ENCODE measurements at regions not wholly inside any gene's neighbourhood (a gene's known extent, or its start where the extent isn't known, plus 50 kb on each side); places are given as distances from the start of the nearest gene placed in this dataset.

DNA sequence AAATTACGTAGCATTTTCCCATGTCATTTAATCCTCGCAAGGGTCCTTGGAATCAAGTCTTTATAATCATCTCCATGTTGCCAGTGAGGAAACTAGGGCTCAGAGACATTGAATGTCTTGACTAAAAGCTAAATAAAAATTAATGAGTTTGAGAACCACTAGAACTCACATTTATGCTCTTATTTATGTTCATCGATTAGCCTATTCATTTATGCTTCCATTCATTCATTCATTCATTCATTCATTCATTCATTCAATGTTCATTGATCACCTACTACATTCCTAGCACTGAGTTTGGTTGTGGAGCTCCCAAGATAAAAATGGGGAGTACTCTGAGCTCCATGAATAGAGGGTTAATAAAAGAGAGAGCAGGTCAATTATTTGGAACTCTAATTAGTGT lies 59.7 kb downstream of the KCNA1 start:
- no peak overlapping the region for H2AFZ ChIP-seq (ENCODE audit: low read depth, low read length)
- no peak overlapping the region for H3K23ac ChIP-seq (ENCODE audit: low read length in 2 of 2)
- no peak overlapping the region for H4K91ac ChIP-seq (ENCODE audit: low read length)
- H3K27me3 ChIP-seq (ENCODE audit: control insufficient read depth in 1 of 2, insufficient read depth in 1 of 2, low read length in 2 of 2), result peaks cover 0 to 21% of the 10 kb centered on the region in 2 experiments
- no peak overlapping the region for H2BK5ac ChIP-seq (ENCODE audit: low read depth, low read length, poor library complexity, severe bottlenecking)
- no peak overlapping the region for H3K4me3 ChIP-seq (ENCODE audit: insufficient read depth in 1 of 2, low read depth in 1 of 2, low read length in 2 of 2)
- no peak overlapping the region for H2BK120ac ChIP-seq (ENCODE audit: low read depth, low read length)
- no peak overlapping the region for H2AK5ac ChIP-seq (ENCODE audit: low read length, severe bottlenecking)
- no peak overlapping the region for H2BK12ac ChIP-seq (ENCODE audit: low read length in 2 of 2)
- no peaks in the 10 kb centered on the region for H3K79me1 ChIP-seq (replicated peaks; ENCODE audit: low read length, poor library complexity, severe bottlenecking)
- no peak overlapping the region for H2BK15ac ChIP-seq (ENCODE audit: low read depth, poor library complexity, severe bottlenecking)
- no peak overlapping the region for H3K18ac ChIP-seq (ENCODE audit: low read depth in 1 of 2, low read length in 2 of 2)
- no peak overlapping the region for H3K4ac ChIP-seq (ENCODE audit: low read depth in 1 of 2, low read length in 2 of 2)
- no peak overlapping the region for H3K14ac ChIP-seq (ENCODE audit: low read length in 2 of 2)
- no peak overlapping the region for H4K8ac ChIP-seq (ENCODE audit: low read length)
- H3K9ac ChIP-seq (ENCODE audit: low read length), result no peak overlapping the region
- no peaks in the 10 kb centered on the region for H3K4me1 ChIP-seq (ENCODE audit: control insufficient read depth, insufficient read depth, low read depth, low read length)
- no peak overlapping the region for H3K4me2 ChIP-seq (ENCODE audit: low read length, poor library complexity, severe bottlenecking)
- no peaks in the 10 kb centered on the region for H3K36me3 ChIP-seq (ENCODE audit: control insufficient read depth in 1 of 2, insufficient read depth in 2 of 2, low read depth in 1 of 2, low read length in 2 of 2)
- no peak for DNase-seq
- H3K27ac ChIP-seq (ENCODE audit: low read length, poor library complexity, severe bottlenecking), result no peak overlapping the region
- 87% methylated on average over 3 of the region's 3 CpGs for WGBS
- no peaks in the 10 kb centered on the region for H3K9me3 ChIP-seq (ENCODE audit: control insufficient read depth, low read length)

DNA sequence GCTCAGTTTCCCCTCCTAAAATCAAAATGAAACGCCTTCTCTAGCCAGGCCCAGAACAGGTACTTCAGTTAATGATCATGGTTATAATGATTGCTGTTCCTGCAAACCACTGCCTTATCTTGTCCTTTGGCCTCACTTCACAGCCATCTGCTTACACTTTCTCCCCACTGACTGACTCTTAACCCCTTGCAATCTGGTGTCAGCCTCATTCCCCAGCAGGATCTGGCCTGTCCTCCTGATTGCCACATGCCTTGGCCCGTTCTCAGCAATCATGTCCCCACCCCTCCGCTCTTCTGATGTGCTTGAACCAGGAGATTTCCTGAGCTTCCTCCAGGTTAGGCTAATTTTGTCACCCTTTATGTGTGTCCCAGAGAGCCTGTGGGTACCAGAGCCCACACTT lies 64.5 kb downstream of the KCNA1 start:
- H2BK5ac ChIP-seq (ENCODE audit: low read depth, low read length, poor library complexity, severe bottlenecking), result no peak overlapping the region
- H2BK12ac ChIP-seq (ENCODE audit: low read length in 2 of 2), result no peak overlapping the region
- H2BK120ac ChIP-seq (ENCODE audit: low read depth, low read length), result no peak overlapping the region
- H3K27me3 ChIP-seq (ENCODE audit: control insufficient read depth in 1 of 2, insufficient read depth in 1 of 2, low read length in 2 of 2), result no peaks in the 10 kb centered on the region
- no peak overlapping the region for H3K27ac ChIP-seq (ENCODE audit: low read length, poor library complexity, severe bottlenecking)
- H2BK15ac ChIP-seq (ENCODE audit: low read depth, poor library complexity, severe bottlenecking), result no peak overlapping the region
- H3K36me3 ChIP-seq (ENCODE audit: control insufficient read depth in 1 of 2, insufficient read depth in 2 of 2, low read depth in 1 of 2, low read length in 2 of 2), result no peaks in the 10 kb centered on the region
- H3K9me3 ChIP-seq (ENCODE audit: control insufficient read depth, low read length), result no peaks in the 10 kb centered on the region
- H3K23ac ChIP-seq (ENCODE audit: low read length in 2 of 2), result no peak overlapping the region
- no peak overlapping the region for H3K14ac ChIP-seq (ENCODE audit: low read length in 2 of 2)
- DNase-seq, result no peak
- H3K79me1 ChIP-seq (replicated peaks; ENCODE audit: low read length, poor library complexity, severe bottlenecking), result no peaks in the 10 kb centered on the region
- H4K91ac ChIP-seq (ENCODE audit: low read length), result no peak overlapping the region
- no peak overlapping the region for H2AK5ac ChIP-seq (ENCODE audit: low read length, severe bottlenecking)
- no peak overlapping the region for H3K18ac ChIP-seq (ENCODE audit: low read depth in 1 of 2, low read length in 2 of 2)
- no peak overlapping the region for H3K4me3 ChIP-seq (ENCODE audit: insufficient read depth in 1 of 2, low read depth in 1 of 2, low read length in 2 of 2)
- no peak overlapping the region for H3K9ac ChIP-seq (ENCODE audit: low read length)
- no peak overlapping the region for H3K4me2 ChIP-seq (ENCODE audit: low read length, poor library complexity, severe bottlenecking)
- H3K4ac ChIP-seq (ENCODE audit: low read depth in 1 of 2, low read length in 2 of 2), result no peak overlapping the region
- H2AFZ ChIP-seq (ENCODE audit: low read depth, low read length), result no peak overlapping the region
- 31% methylated on average over 3 of the region's 3 CpGs for WGBS
- no peaks in the 10 kb centered on the region for H3K4me1 ChIP-seq (ENCODE audit: control insufficient read depth, insufficient read depth, low read depth, low read length)
- H4K8ac ChIP-seq (ENCODE audit: low read length), result no peak overlapping the region

DNA sequence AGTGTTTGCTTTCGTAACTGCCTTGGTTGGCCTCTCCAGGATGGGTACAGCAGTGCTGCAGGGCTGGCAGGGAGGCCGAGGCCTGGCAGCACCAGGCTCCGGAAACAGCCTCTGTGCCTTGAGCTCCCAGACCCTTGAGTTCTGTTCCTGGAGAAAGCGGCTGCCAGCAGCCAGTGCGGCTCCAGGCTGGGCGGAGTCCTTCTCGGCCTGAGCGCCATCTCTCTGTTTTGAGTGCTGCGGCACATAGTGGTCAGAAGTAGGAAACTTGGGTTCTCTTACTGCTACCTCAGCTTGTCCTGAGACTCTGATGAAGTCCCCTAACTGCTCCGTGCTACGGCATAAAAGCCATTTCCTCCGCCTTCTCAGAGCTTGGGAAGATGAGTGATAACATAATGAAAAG lies 65.9 kb downstream of the KCNA1 start:
- Histone ChIP-seq H2AFZ (ENCODE audit: low read depth, low read length) (no peak overlapping the region), H3K4me1 (ENCODE audit: control insufficient read depth, insufficient read depth, low read depth, low read length) (no peaks in the 10 kb centered on the region), H2BK120ac (ENCODE audit: low read depth, low read length) (no peak overlapping the region), H3K36me3 (ENCODE audit: control insufficient read depth in 1 of 2, insufficient read depth in 2 of 2, low read depth in 1 of 2, low read length in 2 of 2) (no peaks in the 10 kb centered on the region), H3K27me3 (ENCODE audit: control insufficient read depth in 1 of 2, insufficient read depth in 1 of 2, low read length in 2 of 2) (no peaks in the 10 kb centered on the region), H2BK15ac (ENCODE audit: low read depth, poor library complexity, severe bottlenecking) (no peak overlapping the region), H3K4me3 (ENCODE audit: insufficient read depth in 1 of 2, low read depth in 1 of 2, low read length in 2 of 2) (no peak overlapping the region), H3K14ac (ENCODE audit: low read length in 2 of 2) (no peak overlapping the region), H2BK5ac (ENCODE audit: low read depth, low read length, poor library complexity, severe bottlenecking) (no peak overlapping the region), H3K4ac (ENCODE audit: low read depth in 1 of 2, low read length in 2 of 2) (no peak overlapping the region), H3K4me2 (ENCODE audit: low read length, poor library complexity, severe bottlenecking) (no peak overlapping the region), H3K9ac (ENCODE audit: low read length) (no peak overlapping the region), H3K9me3 (ENCODE audit: control insufficient read depth, low read length) (no peaks in the 10 kb centered on the region), H3K23ac (ENCODE audit: low read length in 2 of 2) (no peak overlapping the region), H2BK12ac (ENCODE audit: low read length in 2 of 2) (no peak overlapping the region), H3K18ac (ENCODE audit: low read depth in 1 of 2, low read length in 2 of 2) (no peak overlapping the region), H4K8ac (ENCODE audit: low read length) (no peak overlapping the region), H3K79me1 (replicated peaks; ENCODE audit: low read length, poor library complexity, severe bottlenecking) (no peaks in the 10 kb centered on the region), H4K91ac (ENCODE audit: low read length) (no peak overlapping the region), H3K27ac (ENCODE audit: low read length, poor library complexity, severe bottlenecking) (no peak overlapping the region), H2AK5ac (ENCODE audit: low read length, severe bottlenecking) (no peak overlapping the region)
- WGBS, result 76% methylated on average over 12 of the region's 12 CpGs
- no peak for DNase-seq

DNA sequence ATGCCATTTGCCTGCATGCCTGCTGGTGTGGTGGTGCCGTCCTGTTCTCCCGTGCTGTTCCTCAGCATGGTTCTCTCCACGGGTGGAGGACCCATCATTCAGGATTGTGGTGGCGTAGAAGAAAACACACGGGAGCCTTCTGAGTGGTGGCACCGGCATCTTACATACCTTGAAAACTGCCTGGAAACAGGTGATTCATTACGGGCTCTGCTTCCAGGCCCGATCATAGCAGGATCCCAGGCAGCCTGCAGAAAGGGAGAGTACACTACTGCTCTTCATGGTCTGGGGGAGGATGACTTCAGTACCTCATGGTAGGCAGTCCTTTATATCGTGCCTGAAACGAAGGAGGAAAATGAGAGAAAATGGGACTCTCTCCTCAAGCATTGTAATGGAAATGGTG lies 66.6 kb upstream of the KCNA5 start:
- H3K23ac ChIP-seq (ENCODE audit: low read length in 2 of 2), result no peak overlapping the region
- no peak overlapping the region for H2BK5ac ChIP-seq (ENCODE audit: low read depth, low read length, poor library complexity, severe bottlenecking)
- H3K9me3 ChIP-seq (ENCODE audit: control insufficient read depth, low read length), result no peaks in the 10 kb centered on the region
- H3K14ac ChIP-seq (ENCODE audit: low read length in 2 of 2), result no peak overlapping the region
- no peak overlapping the region for H2AK5ac ChIP-seq (ENCODE audit: low read length, severe bottlenecking)
- H2BK12ac ChIP-seq (ENCODE audit: low read length in 2 of 2), result no peak overlapping the region
- H2BK15ac ChIP-seq (ENCODE audit: low read depth, poor library complexity, severe bottlenecking), result no peak overlapping the region
- H2AFZ ChIP-seq (ENCODE audit: low read depth, low read length), result no peak overlapping the region
- no peaks in the 10 kb centered on the region for H3K4me1 ChIP-seq (ENCODE audit: control insufficient read depth, insufficient read depth, low read depth, low read length)
- no peaks in the 10 kb centered on the region for H3K27me3 ChIP-seq (ENCODE audit: control insufficient read depth in 1 of 2, insufficient read depth in 1 of 2, low read length in 2 of 2)
- no peak for DNase-seq
- H2BK120ac ChIP-seq (ENCODE audit: low read depth, low read length), result no peak overlapping the region
- H4K8ac ChIP-seq (ENCODE audit: low read length), result no peak overlapping the region
- H3K4ac ChIP-seq (ENCODE audit: low read depth in 1 of 2, low read length in 2 of 2), result no peak overlapping the region
- H3K79me1 ChIP-seq (replicated peaks; ENCODE audit: low read length, poor library complexity, severe bottlenecking), result no peaks in the 10 kb centered on the region
- H3K4me3 ChIP-seq (ENCODE audit: insufficient read depth in 1 of 2, low read depth in 1 of 2, low read length in 2 of 2), result no peak overlapping the region
- no peak overlapping the region for H3K4me2 ChIP-seq (ENCODE audit: low read length, poor library complexity, severe bottlenecking)
- no peak overlapping the region for H4K91ac ChIP-seq (ENCODE audit: low read length)
- H3K36me3 ChIP-seq (ENCODE audit: control insufficient read depth in 1 of 2, insufficient read depth in 2 of 2, low read depth in 1 of 2, low read length in 2 of 2), result no peaks in the 10 kb centered on the region
- no peak overlapping the region for H3K27ac ChIP-seq (ENCODE audit: low read length, poor library complexity, severe bottlenecking)
- H3K9ac ChIP-seq (ENCODE audit: low read length), result no peak overlapping the region
- H3K18ac ChIP-seq (ENCODE audit: low read depth in 1 of 2, low read length in 2 of 2), result no peak overlapping the region
- 86% methylated on average over 10 of the region's 10 CpGs for WGBS
